Breast epithelium (tissue), 3 donors: ENCODE measurements at regions not wholly inside any gene's neighbourhood (a gene's known extent, or its start where the extent isn't known, plus 50 kb on each side); places are given as distances from the start of the nearest gene placed in this dataset.

Source experiments
- CTCF ChIP-seq, 3 donors: fragments of 450-650 bp; IDR thresholded peaks; one replicate each; pipeline ENCODE4 v1.5.1; 2016 to 2017; ENCODE audit warnings: antibody characterized with exemption in 3 of 3, mild to moderate bottlenecking in 3 of 3, moderate library complexity in 3 of 3
- POLR2A ChIP-seq: fragments of 450-650 bp; IDR thresholded peaks from one replicate; pipeline ENCODE4 v1.6.1; 2016; ENCODE audit warnings: antibody characterized with exemption, mild to moderate bottlenecking, moderate library complexity
- POLR2AphosphoS5 ChIP-seq, 3 donors: sonication (generic); formaldehyde crosslinking; IDR thresholded peaks; one replicate each; pipeline ENCODE4 v1.6.1; 2017; ENCODE audit warnings: antibody characterized with exemption in 3 of 3

GRCh38 chr14:101078170-101078891 is 174.8 kb upstream of the RTL1 start:
- no peak for TF ChIP-seq POLR2A
- TF ChIP-seq CTCF (IDR thresholded peaks at IDR 0.05): no peak
- no peak for TF ChIP-seq POLR2AphosphoS5 (IDR thresholded peaks at IDR 0.05)
